SK-N-SH (cell line): ENCODE measurements at regions not wholly inside any gene's neighbourhood (a gene's known extent, or its start where the extent isn't known, plus 50 kb on each side); places are given as distances from the start of the nearest gene placed in this dataset.

Experiments used
- CTCF ChIP-seq: fragments of 200-600 bp; sonication (generic); IDR thresholded peaks from 2 replicates; pipeline ENCODE4 v1.6.1; 2017; ENCODE audit warnings: antibody characterized with exemption, mild to moderate bottlenecking, moderate library complexity
- EZH2phosphoT487 ChIP-seq: fragments of 200-600 bp; sonication (generic); IDR thresholded peaks from 2 replicates; pipeline ENCODE4 v1.6.1; 2017; ENCODE audit warnings: low read depth, mixed run types, mild to moderate bottlenecking, antibody characterized with exemption, moderate library complexity, borderline replicate concordance
- FOSL2 ChIP-seq: IDR thresholded peaks from 2 replicates; pipeline ENCODE4 v1.4.0; 2012; ENCODE audit warnings: low read depth, mild to moderate bottlenecking, moderate library complexity, borderline replicate concordance
- GATA2 ChIP-seq: sonication (generic); formaldehyde crosslinking; IDR thresholded peaks from 2 replicates; pipeline ENCODE4 v1.5.0; 2020; ENCODE audit warnings: mild to moderate bottlenecking, missing genetic modification reagents
- JUND ChIP-seq: IDR thresholded peaks from 2 replicates; pipeline ENCODE4 v1.4.0; 2012
- MAX ChIP-seq: IDR thresholded peaks from 2 replicates; pipeline ENCODE4 v1.4.0; 2012; ENCODE audit warnings: low read depth
- MXI1 ChIP-seq: IDR thresholded peaks from 2 replicates; pipeline ENCODE4 v1.6.1; 2012; ENCODE audit warnings: mild to moderate bottlenecking, low read depth, low read length, improper control_type of control experiment
- RAD21 ChIP-seq: IDR thresholded peaks from 2 replicates; pipeline ENCODE4 v1.6.1; 2012; ENCODE audit warnings: mild to moderate bottlenecking, low read length
- TAF1 ChIP-seq: IDR thresholded peaks from 2 replicates; pipeline ENCODE4 v1.6.1; 2012; ENCODE audit warnings: low read depth, mild to moderate bottlenecking, low read length, moderate library complexity, borderline replicate concordance
- TCF12 ChIP-seq: IDR thresholded peaks from 2 replicates; pipeline ENCODE4 v1.4.0; 2012
- USF2 ChIP-seq: fragments of 150-350 bp; IDR thresholded peaks from 2 replicates; pipeline ENCODE4 v1.6.1; 2017; ENCODE audit warnings: antibody characterized with exemption, low read length, low read depth, borderline replicate concordance

GRCh38 chr7:46091071-46091470 lies 170.0 kb upstream of the IGFBP3 start:
- TF ChIP-seq CTCF = no peak
- TF ChIP-seq MXI1 = no peak
- no peak for TF ChIP-seq TAF1
- no peak for TF ChIP-seq USF2
- no peak for TF ChIP-seq EZH2phosphoT487
- no peak for TF ChIP-seq GATA2
- no peak for TF ChIP-seq TCF12
- TF ChIP-seq JUND = no peak
- TF ChIP-seq FOSL2 = no peak
- TF ChIP-seq MAX = no peak
- TF ChIP-seq RAD21 = no peak
